ENCODE measurements at regions not wholly inside any gene's neighbourhood (a gene's known extent, or its start where the extent isn't known, plus 50 kb on each side); places are given as distances from the start of the nearest gene placed in this dataset.
"Not testable (repeated sequence)": the region's sequence is repeated elsewhere in the genome, so short reads cannot be mapped to it uniquely, and the experiment has no call there.

- TF ChIP-seq EP300 (IDR thresholded peaks at IDR 0.05) (no peak), CTCF (IDR thresholded peaks at IDR 0.05) (no peak), POLR2A (IDR thresholded peaks at IDR 0.05) (no peak)
These were observed 56.1 kb downstream of the GPR85 start for GRCh38 chr7:113030489-113030888.

GRCh38 chr7:113026941-113027340 is 59.7 kb downstream of the GPR85 start:
- DNase-seq (ENCODE audit: low spot score in 2 of 2) = no peak
- Histone ChIP-seq H3K27me3 (no peaks in the 10 kb centered on the region), H3K9me3 (peaks cover 0 to 10% (median 0%) of the 10 kb centered on the region in 4 donors), H3K36me3 (no peaks in the 10 kb centered on the region), H3K4me1 (no peaks in the 10 kb centered on the region), H3K27ac (no peak overlapping the region), H3K4me3 (no peak overlapping the region)
- no peak for TF ChIP-seq CTCF (IDR thresholded peaks at IDR 0.05)
- TF ChIP-seq EP300 (IDR thresholded peaks at IDR 0.05) = no peak
- WGBS, 2 donors = 78 to 89% methylated on average over 1 of the region's 1 CpG

More at GRCh38 chr7:113030489-113030888, 56.1 kb downstream of the GPR85 start:
- no peak overlapping the region for H3K4me3 ChIP-seq
- no peaks in the 10 kb centered on the region for H3K36me3 ChIP-seq
- H3K9me3 ChIP-seq = no peaks in the 10 kb centered on the region
- H3K27me3 ChIP-seq = no peaks in the 10 kb centered on the region
- DNase-seq (ENCODE audit: low spot score in 2 of 2) = no peak
- H3K4me1 ChIP-seq = no peaks in the 10 kb centered on the region
- H3K27ac ChIP-seq = no peak overlapping the region
- WGBS, 2 donors = 53 to 56% methylated on average over 1 of the region's 1 CpG

- not testable (repeated sequence) for H3K36me3 ChIP-seq; H3K9me3 ChIP-seq; H3K4me1 ChIP-seq; H3K4me3 ChIP-seq; DNase-seq (ENCODE audit: low spot score in 2 of 2); H3K27me3 ChIP-seq; H3K27ac ChIP-seq
- WGBS, 2 donors = 95 to 97% methylated on average over 32 to 38 of the region's 43 CpGs
These were observed 69.3 kb downstream of the GPR85 start for GRCh38 chr7:113017144-113017857.

- DNase-seq (ENCODE audit: low spot score in 2 of 2) = no peak
- H3K9me3 ChIP-seq = no peaks in the 10 kb centered on the region
- no peaks in the 10 kb centered on the region for H3K36me3 ChIP-seq
- no peak overlapping the region for H3K27ac ChIP-seq
- peak in 2 of 5 experiments; percentile 5 to 25 for TF ChIP-seq CTCF (IDR thresholded peaks at IDR 0.05)
- no peak for TF ChIP-seq EP300 (IDR thresholded peaks at IDR 0.05)
- H3K4me1 ChIP-seq = no peaks in the 10 kb centered on the region
- no peaks in the 10 kb centered on the region for H3K27me3 ChIP-seq
- WGBS, 2 donors = 42 to 57% methylated on average over 2 of the region's 2 CpGs
- no peak overlapping the region for H3K4me3 ChIP-seq
These were observed 71.5 kb downstream of the GPR85 start for GRCh38 chr7:113015034-113015645.

GRCh38 chr7:113013761-113014449 is 72.7 kb downstream of the GPR85 start:
- Histone ChIP-seq H3K27ac (no peak overlapping the region), H3K9me3 (no peaks in the 10 kb centered on the region), H3K4me1 (no peaks in the 10 kb centered on the region), H3K36me3 (no peaks in the 10 kb centered on the region), H3K4me3 (no peak overlapping the region), H3K27me3 (no peaks in the 10 kb centered on the region)
- no peak for DNase-seq (ENCODE audit: low spot score in 2 of 2)
- TF ChIP-seq CTCF (IDR thresholded peaks at IDR 0.05) = no peak
- no peak for TF ChIP-seq EP300 (IDR thresholded peaks at IDR 0.05)
- no peak for TF ChIP-seq POLR2A (IDR thresholded peaks at IDR 0.05)

- not testable (repeated sequence) for H3K4me1 ChIP-seq; H3K9me3 ChIP-seq; H3K27ac ChIP-seq; H3K27me3 ChIP-seq; DNase-seq (ENCODE audit: low spot score in 2 of 2); H3K4me3 ChIP-seq; H3K36me3 ChIP-seq
- WGBS, 2 donors = 95 to 100% methylated on average over 1 of the region's 1 CpG
These were observed 73.8 kb downstream of the GPR85 start for GRCh38 chr7:113012862-113013261.
